ENCODE measurements at regions not wholly inside any gene's neighbourhood (a gene's known extent, or its start where the extent isn't known, plus 50 kb on each side); places are given as distances from the start of the nearest gene placed in this dataset.

DNA sequence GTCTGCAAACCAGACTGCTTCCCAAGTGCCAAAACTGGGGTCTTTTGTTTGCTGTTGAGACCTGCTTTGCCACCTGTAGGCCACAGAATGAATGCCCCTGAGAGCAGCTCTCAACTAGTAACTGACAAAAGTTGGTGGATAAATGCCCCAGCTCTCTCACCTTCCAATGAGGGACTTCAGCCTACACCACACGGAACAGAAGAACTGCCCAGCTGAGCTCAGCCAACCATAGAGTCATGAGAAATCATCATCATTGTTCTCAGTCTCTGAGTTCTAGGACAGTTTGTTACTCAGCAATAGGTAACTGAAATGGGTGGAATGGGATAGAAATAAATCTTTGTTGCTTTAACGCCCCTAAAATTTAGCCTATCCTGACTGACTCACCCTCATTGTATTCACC lies 59.1 kb upstream of the MRI1 start:
- Mint-ChIP-seq H3K9me3 (peaks cover 21% of the 10 kb centered on the region), H3K27ac (no peak overlapping the region), H3K4me1 (no peaks in the 10 kb centered on the region), H3K4me3 (no peak overlapping the region), H3K36me3 (peaks cover 5% of the 10 kb centered on the region; the same call in 1 of the 2 replicates), H3K27me3 (ENCODE audit: low read depth) (peaks cover 12% of the 10 kb centered on the region)
- ATAC-seq, result no peak
- no peak for DNase-seq (ENCODE audit: low spot score)
- no peak for TF ChIP-seq NFE2L1 (CRISPR knock-in tag; IDR thresholded peaks at IDR 0.05)
- no peak for TF ChIP-seq FOXK1 (CRISPR knock-in tag; IDR thresholded peaks at IDR 0.05)
- no peak for TF ChIP-seq ZNF671 (CRISPR knock-in tag; IDR thresholded peaks at IDR 0.05)
- no peak for TF ChIP-seq SOX15 (CRISPR knock-in tag; IDR thresholded peaks at IDR 0.05)
- no peak for TF ChIP-seq MXD4 (CRISPR knock-in tag; IDR thresholded peaks at IDR 0.05; ENCODE audit: borderline replicate concordance)
- no peak for TF ChIP-seq ZNF317 (CRISPR knock-in tag; IDR thresholded peaks at IDR 0.05; ENCODE audit: borderline replicate concordance, low read depth)
- TF ChIP-seq, protein P1, sequence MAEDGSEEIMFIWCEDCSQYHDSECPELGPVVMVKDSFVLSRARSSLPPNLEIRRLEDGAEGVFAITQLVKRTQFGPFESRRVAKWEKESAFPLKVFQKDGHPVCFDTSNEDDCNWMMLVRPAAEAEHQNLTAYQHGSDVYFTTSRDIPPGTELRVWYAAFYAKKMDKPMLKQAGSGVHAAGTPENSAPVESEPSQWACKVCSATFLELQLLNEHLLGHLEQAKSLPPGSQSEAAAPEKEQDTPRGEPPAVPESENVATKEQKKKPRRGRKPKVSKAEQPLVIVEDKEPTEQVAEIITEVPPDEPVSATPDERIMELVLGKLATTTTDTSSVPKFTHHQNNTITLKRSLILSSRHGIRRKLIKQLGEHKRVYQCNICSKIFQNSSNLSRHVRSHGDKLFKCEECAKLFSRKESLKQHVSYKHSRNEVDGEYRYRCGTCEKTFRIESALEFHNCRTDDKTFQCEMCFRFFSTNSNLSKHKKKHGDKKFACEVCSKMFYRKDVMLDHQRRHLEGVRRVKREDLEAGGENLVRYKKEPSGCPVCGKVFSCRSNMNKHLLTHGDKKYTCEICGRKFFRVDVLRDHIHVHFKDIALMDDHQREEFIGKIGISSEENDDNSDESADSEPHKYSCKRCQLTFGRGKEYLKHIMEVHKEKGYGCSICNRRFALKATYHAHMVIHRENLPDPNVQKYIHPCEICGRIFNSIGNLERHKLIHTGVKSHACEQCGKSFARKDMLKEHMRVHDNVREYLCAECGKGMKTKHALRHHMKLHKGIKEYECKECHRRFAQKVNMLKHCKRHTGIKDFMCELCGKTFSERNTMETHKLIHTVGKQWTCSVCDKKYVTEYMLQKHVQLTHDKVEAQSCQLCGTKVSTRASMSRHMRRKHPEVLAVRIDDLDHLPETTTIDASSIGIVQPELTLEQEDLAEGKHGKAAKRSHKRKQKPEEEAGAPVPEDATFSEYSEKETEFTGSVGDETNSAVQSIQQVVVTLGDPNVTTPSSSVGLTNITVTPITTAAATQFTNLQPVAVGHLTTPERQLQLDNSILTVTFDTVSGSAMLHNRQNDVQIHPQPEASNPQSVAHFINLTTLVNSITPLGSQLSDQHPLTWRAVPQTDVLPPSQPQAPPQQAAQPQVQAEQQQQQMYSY (CRISPR knock-in tag; IDR thresholded peaks at IDR 0.05), result no peak
- TF ChIP-seq EMX1 (CRISPR knock-in tag; IDR thresholded peaks at IDR 0.05), result no peak
- TF ChIP-seq, protein P2, sequence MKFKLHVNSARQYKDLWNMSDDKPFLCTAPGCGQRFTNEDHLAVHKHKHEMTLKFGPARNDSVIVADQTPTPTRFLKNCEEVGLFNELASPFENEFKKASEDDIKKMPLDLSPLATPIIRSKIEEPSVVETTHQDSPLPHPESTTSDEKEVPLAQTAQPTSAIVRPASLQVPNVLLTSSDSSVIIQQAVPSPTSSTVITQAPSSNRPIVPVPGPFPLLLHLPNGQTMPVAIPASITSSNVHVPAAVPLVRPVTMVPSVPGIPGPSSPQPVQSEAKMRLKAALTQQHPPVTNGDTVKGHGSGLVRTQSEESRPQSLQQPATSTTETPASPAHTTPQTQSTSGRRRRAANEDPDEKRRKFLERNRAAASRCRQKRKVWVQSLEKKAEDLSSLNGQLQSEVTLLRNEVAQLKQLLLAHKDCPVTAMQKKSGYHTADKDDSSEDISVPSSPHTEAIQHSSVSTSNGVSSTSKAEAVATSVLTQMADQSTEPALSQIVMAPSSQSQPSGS (CRISPR knock-in tag; IDR thresholded peaks at IDR 0.05; ENCODE audit: borderline replicate concordance, low read depth), result no peak
- TF ChIP-seq ZNF263 (CRISPR knock-in tag; IDR thresholded peaks at IDR 0.05; ENCODE audit: low read depth), result no peak
- TF ChIP-seq NFYB (CRISPR knock-in tag; conservative IDR thresholded peaks at IDR 0.05; ENCODE audit: low read depth), result no peak
- TF ChIP-seq ZNF396 (CRISPR knock-in tag; IDR thresholded peaks at IDR 0.05; ENCODE audit: borderline replicate concordance), result no peak
- TF ChIP-seq, protein P3, sequence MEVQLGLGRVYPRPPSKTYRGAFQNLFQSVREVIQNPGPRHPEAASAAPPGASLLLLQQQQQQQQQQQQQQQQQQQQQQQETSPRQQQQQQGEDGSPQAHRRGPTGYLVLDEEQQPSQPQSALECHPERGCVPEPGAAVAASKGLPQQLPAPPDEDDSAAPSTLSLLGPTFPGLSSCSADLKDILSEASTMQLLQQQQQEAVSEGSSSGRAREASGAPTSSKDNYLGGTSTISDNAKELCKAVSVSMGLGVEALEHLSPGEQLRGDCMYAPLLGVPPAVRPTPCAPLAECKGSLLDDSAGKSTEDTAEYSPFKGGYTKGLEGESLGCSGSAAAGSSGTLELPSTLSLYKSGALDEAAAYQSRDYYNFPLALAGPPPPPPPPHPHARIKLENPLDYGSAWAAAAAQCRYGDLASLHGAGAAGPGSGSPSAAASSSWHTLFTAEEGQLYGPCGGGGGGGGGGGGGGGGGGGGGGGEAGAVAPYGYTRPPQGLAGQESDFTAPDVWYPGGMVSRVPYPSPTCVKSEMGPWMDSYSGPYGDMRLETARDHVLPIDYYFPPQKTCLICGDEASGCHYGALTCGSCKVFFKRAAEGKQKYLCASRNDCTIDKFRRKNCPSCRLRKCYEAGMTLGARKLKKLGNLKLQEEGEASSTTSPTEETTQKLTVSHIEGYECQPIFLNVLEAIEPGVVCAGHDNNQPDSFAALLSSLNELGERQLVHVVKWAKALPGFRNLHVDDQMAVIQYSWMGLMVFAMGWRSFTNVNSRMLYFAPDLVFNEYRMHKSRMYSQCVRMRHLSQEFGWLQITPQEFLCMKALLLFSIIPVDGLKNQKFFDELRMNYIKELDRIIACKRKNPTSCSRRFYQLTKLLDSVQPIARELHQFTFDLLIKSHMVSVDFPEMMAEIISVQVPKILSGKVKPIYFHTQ (CRISPR knock-in tag; IDR thresholded peaks at IDR 0.05), result no peak
- no peak for TF ChIP-seq CREB1 (CRISPR knock-in tag; IDR thresholded peaks at IDR 0.05)
- TF ChIP-seq, protein P4, sequence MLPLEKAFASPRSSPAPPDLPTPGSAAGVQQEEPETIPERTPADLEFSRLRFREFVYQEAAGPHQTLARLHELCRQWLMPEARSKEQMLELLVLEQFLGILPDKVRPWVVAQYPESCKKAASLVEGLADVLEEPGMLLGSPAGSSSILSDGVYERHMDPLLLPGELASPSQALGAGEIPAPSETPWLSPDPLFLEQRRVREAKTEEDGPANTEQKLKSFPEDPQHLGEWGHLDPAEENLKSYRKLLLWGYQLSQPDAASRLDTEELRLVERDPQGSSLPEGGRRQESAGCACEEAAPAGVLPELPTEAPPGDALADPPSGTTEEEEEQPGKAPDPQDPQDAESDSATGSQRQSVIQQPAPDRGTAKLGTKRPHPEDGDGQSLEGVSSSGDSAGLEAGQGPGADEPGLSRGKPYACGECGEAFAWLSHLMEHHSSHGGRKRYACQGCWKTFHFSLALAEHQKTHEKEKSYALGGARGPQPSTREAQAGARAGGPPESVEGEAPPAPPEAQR (CRISPR knock-in tag; IDR thresholded peaks at IDR 0.05), result no peak
- TF ChIP-seq, protein P5, sequence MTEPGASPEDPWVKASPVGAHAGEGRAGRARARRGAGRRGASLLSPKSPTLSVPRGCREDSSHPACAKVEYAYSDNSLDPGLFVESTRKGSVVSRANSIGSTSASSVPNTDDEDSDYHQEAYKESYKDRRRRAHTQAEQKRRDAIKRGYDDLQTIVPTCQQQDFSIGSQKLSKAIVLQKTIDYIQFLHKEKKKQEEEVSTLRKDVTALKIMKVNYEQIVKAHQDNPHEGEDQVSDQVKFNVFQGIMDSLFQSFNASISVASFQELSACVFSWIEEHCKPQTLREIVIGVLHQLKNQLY (CRISPR knock-in tag; IDR thresholded peaks at IDR 0.05), result no peak
- CTCF ChIA-PET, result interaction anchor here (1.0 kb wide), 1 partner anchor 14 kb away, joined by 3 read pairs; no protein-coding TSS in a partner anchor
- POLR2A ChIA-PET, result no interaction called here

DNA sequence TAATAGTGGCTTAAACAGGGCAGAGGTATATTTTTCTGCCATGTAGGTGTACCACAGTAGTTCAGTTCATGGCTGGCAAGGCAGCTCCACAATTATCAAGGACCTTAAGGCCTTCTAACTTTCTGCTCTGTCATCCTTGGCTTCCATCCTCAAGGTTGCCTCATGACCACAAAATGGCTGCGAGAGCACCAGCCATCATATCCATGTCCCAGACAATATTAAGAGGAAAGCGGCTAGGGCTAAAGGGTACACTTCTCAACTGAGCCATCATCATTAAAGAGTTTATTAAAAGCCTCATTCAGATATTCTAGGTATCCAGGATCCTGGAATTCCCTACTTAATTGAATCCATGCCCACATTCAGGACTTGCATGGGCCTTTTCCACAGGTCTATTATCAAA lies 62.7 kb upstream of the MRI1 start:
- ATAC-seq, result no peak
- Mint-ChIP-seq H3K4me3 (no peak overlapping the region), H3K36me3 (peaks cover 5% of the 10 kb centered on the region; the same call in 1 of the 2 replicates), H3K4me1 (no peaks in the 10 kb centered on the region), H3K27me3 (ENCODE audit: low read depth) (peaks cover 21% of the 10 kb centered on the region), H3K9me3 (peaks cover 21% of the 10 kb centered on the region), H3K27ac (no peak overlapping the region)
- POLR2A ChIA-PET, result no interaction called here
- CTCF ChIA-PET, result no interaction called here
- no peak for DNase-seq (ENCODE audit: low spot score)
- TF ChIP-seq GTF2I (CRISPR knock-in tag; conservative IDR thresholded peaks at IDR 0.05) (peak; percentile 87), SP1 (CRISPR knock-in tag; conservative IDR thresholded peaks at IDR 0.05) (no peak), SOX15 (CRISPR knock-in tag; IDR thresholded peaks at IDR 0.05) (no peak), NR1H2 (CRISPR knock-in tag; IDR thresholded peaks at IDR 0.05) (no peak), ZNF671 (CRISPR knock-in tag; IDR thresholded peaks at IDR 0.05) (no peak)
- TF ChIP-seq, protein P6, sequence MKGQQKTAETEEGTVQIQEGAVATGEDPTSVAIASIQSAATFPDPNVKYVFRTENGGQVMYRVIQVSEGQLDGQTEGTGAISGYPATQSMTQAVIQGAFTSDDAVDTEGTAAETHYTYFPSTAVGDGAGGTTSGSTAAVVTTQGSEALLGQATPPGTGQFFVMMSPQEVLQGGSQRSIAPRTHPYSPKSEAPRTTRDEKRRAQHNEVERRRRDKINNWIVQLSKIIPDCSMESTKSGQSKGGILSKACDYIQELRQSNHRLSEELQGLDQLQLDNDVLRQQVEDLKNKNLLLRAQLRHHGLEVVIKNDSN (CRISPR knock-in tag; IDR thresholded peaks at IDR 0.05), result no peak
- TF ChIP-seq, protein P7, sequence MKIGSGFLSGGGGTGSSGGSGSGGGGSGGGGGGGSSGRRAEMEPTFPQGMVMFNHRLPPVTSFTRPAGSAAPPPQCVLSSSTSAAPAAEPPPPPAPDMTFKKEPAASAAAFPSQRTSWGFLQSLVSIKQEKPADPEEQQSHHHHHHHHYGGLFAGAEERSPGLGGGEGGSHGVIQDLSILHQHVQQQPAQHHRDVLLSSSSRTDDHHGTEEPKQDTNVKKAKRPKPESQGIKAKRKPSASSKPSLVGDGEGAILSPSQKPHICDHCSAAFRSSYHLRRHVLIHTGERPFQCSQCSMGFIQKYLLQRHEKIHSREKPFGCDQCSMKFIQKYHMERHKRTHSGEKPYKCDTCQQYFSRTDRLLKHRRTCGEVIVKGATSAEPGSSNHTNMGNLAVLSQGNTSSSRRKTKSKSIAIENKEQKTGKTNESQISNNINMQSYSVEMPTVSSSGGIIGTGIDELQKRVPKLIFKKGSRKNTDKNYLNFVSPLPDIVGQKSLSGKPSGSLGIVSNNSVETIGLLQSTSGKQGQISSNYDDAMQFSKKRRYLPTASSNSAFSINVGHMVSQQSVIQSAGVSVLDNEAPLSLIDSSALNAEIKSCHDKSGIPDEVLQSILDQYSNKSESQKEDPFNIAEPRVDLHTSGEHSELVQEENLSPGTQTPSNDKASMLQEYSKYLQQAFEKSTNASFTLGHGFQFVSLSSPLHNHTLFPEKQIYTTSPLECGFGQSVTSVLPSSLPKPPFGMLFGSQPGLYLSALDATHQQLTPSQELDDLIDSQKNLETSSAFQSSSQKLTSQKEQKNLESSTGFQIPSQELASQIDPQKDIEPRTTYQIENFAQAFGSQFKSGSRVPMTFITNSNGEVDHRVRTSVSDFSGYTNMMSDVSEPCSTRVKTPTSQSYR (CRISPR knock-in tag; IDR thresholded peaks at IDR 0.05), result no peak
- TF ChIP-seq, protein P8, sequence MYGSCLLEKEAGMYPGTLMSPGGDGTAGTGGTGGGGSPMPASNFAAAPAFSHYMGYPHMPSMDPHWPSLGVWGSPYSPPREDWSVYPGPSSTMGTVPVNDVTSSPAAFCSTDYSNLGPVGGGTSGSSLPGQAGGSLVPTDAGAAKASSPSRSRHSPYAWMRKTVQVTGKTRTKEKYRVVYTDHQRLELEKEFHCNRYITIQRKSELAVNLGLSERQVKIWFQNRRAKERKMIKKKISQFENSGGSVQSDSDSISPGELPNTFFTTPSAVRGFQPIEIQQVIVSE (CRISPR knock-in tag; IDR thresholded peaks at IDR 0.05; ENCODE audit: borderline replicate concordance), result no peak

Data from WTC11 (cell line).